Neural cell (in vitro differentiated cells): ENCODE measurements at regions not wholly inside any gene's neighbourhood (a gene's known extent, or its start where the extent isn't known, plus 50 kb on each side); places are given as distances from the start of the nearest gene placed in this dataset.

Experiments used
- H2AFZ ChIP-seq: fragments of 200-600, 300-800 bp; sonication (generic), shearing (Covaris generic); 2 replicates; pipeline ENCODE4 v1.6.0; 2014; ENCODE audit warnings: low read depth, mild to moderate bottlenecking, antibody characterized with exemption, low read length, moderate library complexity
- H3F3A ChIP-seq: fragments of 200-600 bp; shearing (Covaris generic); 2 replicates; pipeline ENCODE4 v1.6.1; 2016; ENCODE audit warnings: mild to moderate bottlenecking, moderate library complexity, mixed read lengths, antibody characterized with exemption, low read length; ENCODE audit not compliant: insufficient read depth, poor library complexity, severe bottlenecking
- H3K27ac ChIP-seq: fragments of 200-600, 300-800 bp; sonication (generic), shearing (Covaris generic); 2 replicates; pipeline ENCODE4 v1.5.1; 2014; ENCODE audit warnings: mild to moderate bottlenecking, low read length, moderate library complexity
- H3K27me3 ChIP-seq: fragments of 300-800, 200-600 bp; sonication (generic), shearing (Covaris generic); 2 replicates; pipeline ENCODE4 v1.6.0; 2014; ENCODE audit warnings: mild to moderate bottlenecking, low read depth, low read length, moderate library complexity; ENCODE audit not compliant: insufficient read depth
- H3K36me3 ChIP-seq: fragments of 300-800, 200-600 bp; sonication (generic), shearing (Covaris generic); 2 replicates; pipeline ENCODE4 v1.5.1; 2014; ENCODE audit warnings: mild to moderate bottlenecking, antibody characterized with exemption, low read length, moderate library complexity; ENCODE audit not compliant: insufficient read depth
- H3K4me2 ChIP-seq: fragments of 300-800, 200-600 bp; sonication (generic), shearing (Covaris generic); 2 replicates; pipeline ENCODE4 v1.6.0; 2014; ENCODE audit warnings: mild to moderate bottlenecking, low read length
- H3K4me3 ChIP-seq: fragments of 300-800, 200-600 bp; sonication (generic), shearing (Covaris generic); 2 replicates; pipeline ENCODE4 v1.5.1; 2014; ENCODE audit warnings: mild to moderate bottlenecking, low read length, moderate library complexity
- H3K79me2 ChIP-seq: fragments of 200-600 bp; shearing (Covaris generic); replicated peaks from 2 replicates; pipeline ENCODE4 v1.6.0; 2014; ENCODE audit warnings: mild to moderate bottlenecking, low read length, moderate library complexity; ENCODE audit not compliant: insufficient read depth
- H3K9ac ChIP-seq: fragments of 300-800, 200-600 bp; sonication (generic), shearing (Covaris generic); 2 replicates; pipeline ENCODE4 v1.6.1; 2016; ENCODE audit warnings: mild to moderate bottlenecking, low read length, mixed read lengths
- H3K9me2 ChIP-seq: fragments of 200-600 bp; shearing (Covaris generic); 2 replicates; pipeline ENCODE4 v1.6.1; 2016; ENCODE audit warnings: mild to moderate bottlenecking, low read length, mixed read lengths; ENCODE audit not compliant: insufficient read depth
- H3K9me3 ChIP-seq: fragments of 200-600, 300-800 bp; sonication (generic), shearing (Covaris generic); 2 replicates; pipeline ENCODE4 v1.6.1; 2016; ENCODE audit warnings: mild to moderate bottlenecking, mixed run types, low read length, moderate library complexity, mixed read lengths
- H4K20me1 ChIP-seq: fragments of 200-600 bp; shearing (Covaris generic); 2 replicates; pipeline ENCODE4 v1.6.1; 2016; ENCODE audit warnings: mild to moderate bottlenecking, mixed run types; ENCODE audit not compliant: insufficient read depth
- CTCF ChIP-seq: fragments of 450-650 bp; IDR thresholded peaks from 2 replicates; pipeline ENCODE4 v1.5.1; 2014; ENCODE audit warnings: antibody characterized with exemption, mild to moderate bottlenecking, moderate library complexity; ENCODE audit not compliant: poor library complexity, severe bottlenecking
- EP300 ChIP-seq: fragments of 450-650 bp; conservative IDR thresholded peaks from 2 replicates; pipeline ENCODE4 v1.6.1; 2014; ENCODE audit warnings: antibody characterized with exemption, mild to moderate bottlenecking, moderate library complexity; ENCODE audit not compliant: poor library complexity, severe bottlenecking
- EZH2 ChIP-seq: fragments of 200-600, 300-800 bp; shearing (Covaris generic), sonication (generic); IDR thresholded peaks from 2 replicates; pipeline ENCODE4 v1.6.1; 2014; ENCODE audit warnings: antibody characterized with exemption, low read length, borderline replicate concordance, mild to moderate bottlenecking; ENCODE audit not compliant: insufficient read depth, poor library complexity, severe bottlenecking
- MXI1 ChIP-seq: fragments of 450-650 bp; conservative IDR thresholded peaks from 2 replicates; pipeline ENCODE4 v1.6.1; 2014; ENCODE audit warnings: antibody characterized with exemption, mild to moderate bottlenecking; ENCODE audit not compliant: poor library complexity, severe bottlenecking
- POLR2AphosphoS5 ChIP-seq: IDR thresholded peaks from 2 replicates; pipeline ENCODE4 v1.6.1; 2012
- RAD21 ChIP-seq: fragments of 450-650 bp; conservative IDR thresholded peaks from 2 replicates; pipeline ENCODE4 v1.6.1; 2014; ENCODE audit warnings: antibody characterized with exemption, mild to moderate bottlenecking, moderate library complexity
- REST ChIP-seq: IDR thresholded peaks from 2 replicates; pipeline ENCODE4 v1.6.1; 2012; ENCODE audit warnings: borderline replicate concordance
- SMC3 ChIP-seq: fragments of 450-650 bp; conservative IDR thresholded peaks from 2 replicates; pipeline ENCODE4 v1.6.1; 2014; ENCODE audit warnings: antibody characterized with exemption, mild to moderate bottlenecking, moderate library complexity; ENCODE audit not compliant: poor library complexity
- TAF1 ChIP-seq: IDR thresholded peaks from 2 replicates; pipeline ENCODE4 v1.6.1; 2012; ENCODE audit warnings: low read depth

DNA sequence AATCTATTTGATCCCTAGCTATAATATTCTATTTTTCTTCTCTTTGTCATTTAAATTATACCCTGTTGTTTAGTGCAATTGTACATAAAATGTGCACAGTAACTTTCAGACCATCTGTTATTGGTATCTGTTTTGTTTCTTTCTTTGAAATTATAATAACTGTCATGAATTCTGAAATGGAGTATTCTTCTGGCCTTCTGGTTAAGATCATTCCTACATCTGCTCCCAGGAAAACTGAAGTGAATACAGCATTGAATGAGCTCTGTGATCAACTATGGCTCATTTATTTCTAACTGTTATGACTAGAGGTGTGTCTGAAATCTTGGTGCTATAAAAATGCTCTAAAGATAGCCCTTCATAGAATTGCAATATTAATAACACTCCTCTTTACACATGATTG is 788.4 kb upstream of the TMEFF2 start:
- Histone ChIP-seq H3K4me2 (no peak overlapping the region), H3K9me2 (no peaks in the 10 kb centered on the region), H2AFZ (no peak overlapping the region), H3K79me2 (no peaks in the 10 kb centered on the region), H3K27me3 (no peaks in the 10 kb centered on the region), H3K27ac (no peak overlapping the region), H3K36me3 (no peaks in the 10 kb centered on the region), H3K9me3 (no peaks in the 10 kb centered on the region), H3K9ac (no peak overlapping the region), H3K4me3 (no peak overlapping the region), H3F3A (no peaks in the 10 kb centered on the region), H4K20me1 (no peaks in the 10 kb centered on the region)
- TF ChIP-seq RAD21 = no peak

GRCh38 chr2:192978395-192978794 is 783.7 kb upstream of the TMEFF2 start:
- Histone ChIP-seq H3K9me2 (no peaks in the 10 kb centered on the region), H3K36me3 (no peaks in the 10 kb centered on the region), H3F3A (no peaks in the 10 kb centered on the region), H3K4me2 (no peak overlapping the region), H4K20me1 (no peaks in the 10 kb centered on the region), H3K79me2 (no peaks in the 10 kb centered on the region), H3K9ac (no peak overlapping the region), H3K27me3 (no peaks in the 10 kb centered on the region), H3K4me3 (no peak overlapping the region), H3K27ac (no peak overlapping the region), H3K9me3 (no peaks in the 10 kb centered on the region), H2AFZ (no peak overlapping the region)
- no peak for TF ChIP-seq RAD21
- no peak for TF ChIP-seq CTCF
- no peak for TF ChIP-seq MXI1
- peak; percentile 52 for TF ChIP-seq POLR2AphosphoS5
- peak; percentile 86 for TF ChIP-seq EP300

- no peaks in the 10 kb centered on the region for H4K20me1 ChIP-seq
- H3K27ac ChIP-seq = no peak overlapping the region
- H3K79me2 ChIP-seq = no peaks in the 10 kb centered on the region
- no peaks in the 10 kb centered on the region for H3K36me3 ChIP-seq
- H2AFZ ChIP-seq = no peak overlapping the region
- TF ChIP-seq TAF1 (no peak), RAD21 (no peak), SMC3 (no peak), EZH2 (no peak), POLR2AphosphoS5 (no peak), MXI1 (no peak), REST (no peak), CTCF (no peak), EP300 (no peak)
- no peak overlapping the region for H3K4me2 ChIP-seq
- H3F3A ChIP-seq = no peaks in the 10 kb centered on the region
- no peaks in the 10 kb centered on the region for H3K27me3 ChIP-seq
- no peak overlapping the region for H3K9ac ChIP-seq
- H3K9me3 ChIP-seq = no peaks in the 10 kb centered on the region
- H3K4me3 ChIP-seq = no peak overlapping the region
- no peaks in the 10 kb centered on the region for H3K9me2 ChIP-seq
Observed at GRCh38 chr2:192971981-192972380, 777.2 kb upstream of the TMEFF2 start.
